ENCODE measurements at regions not wholly inside any gene's neighbourhood (a gene's known extent, or its start where the extent isn't known, plus 50 kb on each side); places are given as distances from the start of the nearest gene placed in this dataset.
A peak's percentile ranks its signal among the peaks of the same experiment; 100 is the strongest.
"Not testable (repeated sequence)": the region's sequence is repeated elsewhere in the genome, so short reads cannot be mapped to it uniquely, and the experiment has no call there.

DNA sequence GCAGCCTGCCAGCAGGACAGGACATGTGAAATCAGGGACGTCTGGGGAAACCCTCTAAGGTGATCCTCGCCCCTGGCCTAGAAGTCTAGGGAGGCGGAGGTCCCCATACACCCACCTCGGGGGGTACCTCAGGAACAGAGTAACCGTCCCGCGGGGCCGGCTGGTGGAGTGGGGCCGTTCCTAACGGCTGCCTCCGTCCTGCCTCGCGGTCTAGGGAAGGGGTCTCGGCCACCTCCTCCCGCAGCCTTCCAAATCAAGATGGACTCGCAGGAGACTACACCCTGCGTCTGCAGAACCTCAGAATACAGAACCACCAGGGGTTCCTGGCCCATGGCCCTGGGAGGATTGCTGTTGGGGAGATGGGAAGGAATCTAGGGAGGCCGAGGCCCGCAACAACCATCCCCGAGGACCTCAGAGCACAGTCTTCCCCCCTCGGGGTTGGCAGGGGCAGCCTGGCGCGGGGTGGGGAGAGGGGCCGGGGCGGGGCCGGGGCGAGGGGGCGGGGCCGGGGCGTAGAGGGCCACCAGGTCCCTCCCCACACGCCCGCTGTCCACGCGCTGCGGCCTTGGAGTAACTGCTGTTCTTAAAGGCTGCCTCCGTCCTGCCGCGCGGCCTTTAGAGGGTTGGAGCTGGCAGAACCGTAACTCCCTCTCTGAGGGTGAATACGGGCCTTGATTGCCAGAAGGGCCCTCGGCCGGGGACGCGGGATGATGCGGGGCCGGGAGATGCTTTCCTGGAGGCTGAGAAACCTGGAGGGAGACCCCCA, 89.0 kb upstream of the MLN start:
- no peak for DNase-seq

DNA sequence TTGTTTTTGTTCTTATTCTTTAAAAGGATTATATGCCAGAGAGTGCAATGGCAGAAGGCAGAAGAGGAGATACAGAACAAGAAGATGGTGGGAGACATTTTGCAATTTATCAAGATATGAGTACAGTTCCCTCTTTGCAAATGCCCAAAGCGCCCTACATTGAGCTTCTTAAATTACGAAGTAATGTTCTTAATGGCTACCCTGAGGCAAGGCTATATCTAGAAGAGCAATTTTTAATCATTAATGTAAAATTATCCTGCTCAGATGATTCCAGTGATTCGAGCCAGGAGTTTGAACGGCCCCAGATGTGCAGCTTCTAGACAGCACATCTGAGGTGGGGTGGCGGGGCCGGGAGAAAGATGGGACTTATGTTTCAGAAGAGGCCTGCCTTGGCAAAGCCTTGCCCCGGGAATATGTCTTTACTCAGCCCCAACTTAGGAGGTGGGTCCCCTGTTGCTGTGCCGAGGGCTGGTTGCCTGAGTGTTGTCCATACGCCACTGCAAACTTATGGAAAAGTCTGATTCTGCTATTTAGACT, 84.9 kb upstream of the MLN start:
- no peak for DNase-seq

DNA sequence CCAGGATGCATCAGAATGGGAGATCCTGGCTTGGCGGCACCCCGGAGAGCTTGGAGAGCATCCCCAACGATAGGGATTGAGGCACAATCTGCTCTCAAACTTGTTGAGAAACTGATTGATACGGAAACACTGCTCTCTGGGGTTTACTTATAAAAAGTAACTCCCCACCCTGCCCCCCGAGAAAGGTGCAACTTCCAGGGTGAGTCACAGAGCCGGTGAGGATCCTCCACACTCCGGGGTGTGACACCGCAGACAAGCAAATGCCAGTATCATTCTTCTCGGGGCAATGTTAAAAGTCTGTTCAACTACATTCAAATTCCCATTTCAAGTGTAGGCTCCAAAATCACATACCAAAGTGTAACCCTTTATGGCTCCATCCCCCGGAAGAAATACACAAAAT, 84.4 kb upstream of the MLN start:
- no peak for DNase-seq

DNA sequence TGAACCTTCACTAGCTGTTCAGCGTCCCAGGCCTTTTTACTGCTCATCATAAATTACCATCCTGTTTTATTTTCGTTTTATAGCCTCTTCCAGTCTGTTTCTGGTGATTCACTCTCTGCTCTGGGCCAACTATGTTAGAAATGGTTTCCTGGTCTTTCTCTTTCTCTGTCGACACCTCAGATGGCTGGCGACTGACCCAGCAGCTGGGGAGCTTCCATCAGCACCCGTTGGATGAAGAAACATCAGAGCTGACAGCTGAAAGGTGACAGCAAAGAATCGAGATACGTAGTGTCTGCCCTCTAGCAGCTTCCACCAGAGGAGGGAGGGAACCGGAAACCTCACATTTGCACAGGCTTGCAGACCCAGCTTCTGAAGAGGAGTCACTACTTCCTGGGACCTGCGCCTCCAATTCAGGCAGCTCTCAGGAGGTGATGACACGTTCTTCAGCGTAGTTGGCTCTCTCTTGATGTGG, 82.9 kb upstream of the MLN start:
- DNase-seq: no peak

DNA sequence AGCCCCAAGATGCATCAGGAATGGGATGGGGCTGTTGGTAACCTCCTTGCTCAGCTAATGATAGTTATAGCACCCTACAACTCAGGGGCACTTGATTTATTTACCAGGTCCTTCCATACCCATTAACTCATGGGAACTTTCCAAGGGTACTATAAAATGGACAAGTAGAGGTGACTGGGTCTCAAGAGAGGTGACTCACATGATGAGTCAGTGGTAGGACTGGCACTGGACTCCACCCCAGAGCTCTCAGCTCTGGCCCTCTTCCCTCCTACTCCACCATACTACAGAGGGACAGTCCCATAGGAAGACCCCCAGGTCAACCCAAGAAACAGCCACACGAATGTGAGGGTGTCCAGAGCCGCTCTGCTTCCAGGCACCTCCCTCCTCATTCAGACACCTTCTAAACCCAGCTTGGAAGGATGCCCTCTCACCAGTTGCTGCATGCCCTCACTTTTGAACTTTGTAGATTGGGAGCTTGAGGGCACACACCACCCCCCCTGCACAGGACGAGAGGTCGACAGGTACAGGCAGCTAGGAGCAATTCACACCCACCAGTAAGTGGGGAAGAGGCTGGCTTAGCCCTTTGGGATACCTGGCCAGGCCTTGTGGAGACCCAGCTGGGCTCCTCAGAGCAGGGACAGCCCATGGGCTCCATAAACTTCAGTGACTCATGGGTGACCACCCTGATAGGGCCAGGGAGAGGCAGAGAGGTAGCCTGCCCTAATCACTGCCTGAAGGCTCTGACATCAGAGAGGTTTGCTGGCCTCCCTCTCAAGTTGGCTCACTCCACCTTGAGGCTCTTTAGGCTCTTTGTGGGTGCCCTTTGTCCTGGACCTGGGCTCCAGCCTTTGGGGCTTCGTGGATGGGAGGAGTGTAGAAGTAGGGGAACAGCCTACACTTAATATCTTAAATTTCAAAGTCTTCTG, 81.6 kb upstream of the MLN start:
- no peak for DNase-seq

DNA sequence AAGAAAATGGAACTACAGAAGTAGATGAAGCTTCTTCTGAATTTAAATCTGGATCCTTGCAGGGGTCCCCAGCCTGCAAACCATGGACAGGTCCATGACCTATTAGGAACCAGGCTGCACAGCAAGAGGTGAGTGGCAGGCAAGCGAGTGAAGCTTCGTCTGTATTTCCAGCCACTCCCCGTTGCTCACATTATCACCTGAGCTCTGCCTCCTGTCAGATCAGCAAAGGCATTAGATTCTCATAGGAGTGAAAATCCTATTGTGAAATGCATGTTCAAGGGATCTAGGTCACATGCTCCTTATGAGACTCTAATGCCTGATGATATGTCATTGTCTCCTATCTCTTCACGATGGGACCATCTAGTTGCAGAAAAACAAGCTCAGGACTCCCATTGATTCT, 79.8 kb upstream of the MLN start:
- not testable (repeated sequence) for DNase-seq

DNA sequence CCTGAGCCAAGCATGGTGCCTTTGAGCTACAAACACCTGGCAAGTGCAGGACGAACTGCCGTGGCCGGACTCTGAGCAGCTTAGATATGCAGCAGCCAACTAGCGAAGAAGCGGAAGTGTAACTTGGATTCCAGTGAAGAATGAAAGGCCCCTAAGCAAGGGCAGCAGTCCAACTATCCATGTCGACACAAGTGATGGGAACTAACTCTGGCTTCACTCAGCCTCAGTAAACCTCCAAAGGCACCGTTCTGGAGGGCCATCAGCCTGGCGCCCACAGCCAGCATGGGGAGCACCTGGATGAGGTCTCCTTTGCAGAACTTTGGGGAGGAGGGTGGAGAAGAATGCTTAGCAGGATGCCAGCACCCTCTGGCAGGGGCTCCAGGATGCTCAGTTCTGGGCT, 78.4 kb upstream of the MLN start:
- DNase-seq: no peak

DNA sequence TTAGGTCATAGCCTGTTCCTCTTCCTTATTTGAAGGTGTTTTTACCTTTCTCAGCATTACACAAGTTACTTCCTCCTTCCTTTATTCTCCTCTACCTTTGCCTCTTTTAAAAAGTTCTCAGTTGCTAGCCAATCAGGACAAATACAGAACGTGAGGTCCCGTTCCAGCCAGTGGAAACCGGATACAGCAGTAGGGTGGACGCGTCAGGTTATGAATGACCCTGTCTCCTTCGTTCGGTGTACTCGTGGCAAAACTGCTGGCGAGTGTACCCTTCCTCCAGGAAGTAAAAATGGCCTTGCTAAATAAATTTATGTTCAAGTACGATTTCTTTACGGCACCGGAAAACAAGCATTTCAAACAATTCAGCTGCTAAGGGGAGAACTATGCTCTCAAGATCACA, 77.0 kb upstream of the MLN start:
- no peak for DNase-seq

DNA sequence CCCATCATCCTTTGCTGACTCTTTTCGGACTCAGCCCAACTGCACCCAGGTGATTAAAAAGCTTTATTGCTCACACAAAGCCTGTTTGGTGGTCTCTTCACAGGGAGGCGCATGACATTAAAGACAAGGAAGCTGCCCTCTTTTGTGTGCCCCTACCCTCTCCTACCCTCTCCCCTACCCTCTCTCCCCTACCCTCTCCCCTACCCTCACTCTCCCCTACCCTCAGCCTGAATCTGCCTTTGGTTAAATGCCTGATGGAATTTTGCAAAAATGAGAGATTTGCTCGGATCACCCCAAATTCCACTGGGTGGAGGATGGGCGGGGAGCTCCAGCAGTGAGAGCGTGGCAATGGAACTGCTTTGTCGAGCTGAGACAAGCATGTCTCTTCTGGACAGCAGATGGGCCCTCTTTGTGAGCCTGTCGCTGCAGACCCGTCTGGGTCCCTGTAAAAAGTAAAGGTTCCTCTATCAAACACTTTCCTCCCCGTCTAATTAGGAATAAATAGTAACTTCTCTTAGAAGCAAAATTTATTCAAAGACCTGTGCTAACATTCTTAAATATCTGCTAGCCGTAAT, 76.4 kb upstream of the MLN start:
- DNase-seq: no peak

DNA sequence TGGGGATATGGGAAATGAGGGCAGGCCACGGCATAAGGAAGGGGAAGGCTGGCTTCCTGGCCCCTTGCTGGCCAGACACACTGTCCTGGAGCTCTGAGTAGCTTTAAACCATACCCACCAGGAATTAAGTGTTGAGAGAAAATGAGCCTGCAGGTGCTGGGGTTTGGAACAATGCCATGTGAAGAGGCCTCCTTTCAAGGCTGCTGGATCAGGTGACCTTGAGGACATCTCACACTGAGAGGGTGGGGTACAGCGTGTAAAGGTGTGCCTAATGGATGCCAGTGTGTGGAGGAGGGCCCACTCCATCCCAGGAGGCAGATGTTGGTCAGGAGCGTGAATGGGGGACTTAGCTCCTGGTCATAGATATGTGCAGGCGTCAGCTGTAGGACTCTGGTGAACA, 74.8 kb upstream of the MLN start:
- no peak for DNase-seq

DNA sequence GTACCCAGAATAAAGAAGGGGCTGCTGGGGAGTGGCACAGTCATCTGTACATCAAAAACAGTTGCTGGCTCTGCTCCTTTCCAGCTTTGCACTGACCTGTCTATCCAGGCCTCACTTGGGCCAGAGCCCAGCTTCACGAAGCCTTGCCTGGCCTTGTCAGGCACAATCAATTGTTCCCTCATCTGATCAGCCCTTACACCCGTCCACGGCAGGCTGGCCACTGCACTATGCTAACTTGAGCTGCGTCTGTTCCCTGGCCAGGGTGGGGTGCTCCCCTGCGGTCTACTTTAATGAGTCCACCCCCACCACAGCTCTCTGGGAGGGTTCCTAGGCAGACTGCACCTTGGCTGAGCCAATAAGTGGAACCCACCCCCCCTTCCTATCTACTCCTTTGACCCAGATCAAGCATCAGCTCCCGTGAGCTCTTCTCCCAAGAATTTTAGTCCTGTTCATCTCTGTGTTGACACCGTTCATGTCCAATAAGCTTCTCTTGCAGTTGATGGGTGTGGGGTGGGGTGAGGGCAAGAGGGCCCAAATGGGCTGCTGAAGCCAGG, 74.3 kb upstream of the MLN start:
- DNase-seq: peak; percentile 67

DNA sequence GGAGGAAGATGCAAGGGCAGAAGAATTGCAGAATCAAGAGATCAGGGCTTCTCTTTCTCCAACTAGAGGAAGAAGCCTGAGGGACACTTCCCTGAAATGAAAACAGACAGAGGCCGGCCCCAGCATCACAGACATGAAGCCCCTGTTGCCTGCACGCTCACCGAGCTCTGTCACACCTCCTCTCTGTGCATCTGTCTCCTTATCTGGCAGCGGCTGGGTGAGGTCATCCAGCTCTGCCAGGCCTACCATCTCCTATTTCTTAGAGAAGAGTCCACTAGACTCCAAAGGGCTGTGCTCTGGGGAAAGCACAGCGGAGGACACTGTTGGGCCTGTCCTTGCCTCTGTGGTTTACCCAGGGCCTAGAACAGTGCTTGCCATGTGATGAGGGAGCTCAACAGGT, 71.9 kb upstream of the MLN start:
- no peak for DNase-seq

DNA sequence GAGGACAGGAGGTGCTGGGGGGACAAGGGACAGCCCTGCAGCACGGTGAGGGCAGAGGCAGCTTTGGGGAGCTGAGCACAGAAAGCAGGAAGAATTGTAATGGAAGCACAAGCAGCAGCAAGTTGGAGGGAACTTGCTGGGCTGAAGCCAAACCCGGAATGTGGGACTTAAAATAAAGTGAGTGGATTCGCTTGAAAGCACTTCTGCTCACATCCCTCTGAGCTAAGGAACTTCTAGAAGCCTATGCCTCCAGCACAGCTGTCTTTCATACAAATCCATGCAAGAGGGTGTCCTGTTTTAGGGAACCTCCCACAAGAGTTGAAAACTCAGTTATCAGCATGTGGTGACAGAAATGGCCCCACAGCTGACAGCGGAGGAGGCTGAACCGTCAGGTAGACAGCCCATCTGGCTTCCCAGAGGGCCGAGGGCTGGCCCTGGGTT, 71.4 kb upstream of the MLN start:
- DNase-seq: no peak

DNA sequence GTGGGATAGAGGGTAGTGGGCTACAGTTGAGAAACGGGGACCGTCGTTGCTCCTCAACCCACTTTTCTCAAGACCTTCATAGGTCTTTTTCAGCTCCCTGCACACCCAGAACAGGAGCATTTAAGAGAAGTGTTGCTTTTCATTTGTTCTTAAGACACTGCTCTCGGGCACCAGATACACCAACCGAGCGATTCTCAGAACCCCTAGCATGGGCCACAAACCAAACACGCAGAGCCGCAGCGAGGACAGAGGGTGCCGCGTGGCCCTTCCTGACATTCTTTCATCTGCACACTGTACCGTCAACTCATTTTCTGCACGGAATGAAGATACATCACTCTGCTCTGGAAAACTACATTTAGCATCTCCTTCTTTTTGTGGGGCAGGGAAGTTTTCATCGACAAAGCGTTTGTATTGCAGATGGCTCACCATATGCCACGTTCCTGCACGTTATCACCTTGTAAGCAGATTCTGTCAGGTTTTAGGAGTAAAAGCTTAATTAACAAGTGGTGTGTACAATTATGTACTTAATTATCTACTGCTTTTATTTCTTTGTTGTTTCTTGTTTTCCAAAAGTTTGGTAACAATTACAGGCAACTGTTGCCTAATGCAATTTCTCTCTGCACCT, 70.4 kb upstream of the MLN start:
- no peak for DNase-seq

DNA sequence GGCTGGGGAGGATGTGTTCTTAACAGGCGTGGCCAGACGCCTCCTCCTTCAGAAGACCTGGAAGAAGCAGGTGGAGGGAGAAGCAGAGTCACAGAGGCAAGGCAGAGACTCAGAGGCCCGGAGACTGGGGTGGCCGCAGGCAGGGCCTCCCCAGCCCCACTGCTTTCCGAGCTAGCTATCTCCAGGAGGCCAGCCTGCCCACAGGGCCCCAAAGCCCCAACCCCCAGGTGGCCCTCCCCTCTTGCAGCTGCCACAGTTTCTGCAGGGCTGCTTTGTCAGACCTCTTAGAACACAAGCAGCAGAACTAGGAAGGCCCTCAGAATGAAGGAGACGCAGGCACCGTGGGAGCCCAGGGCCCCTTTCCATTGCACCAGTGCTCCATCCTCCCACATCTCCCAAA, 69.0 kb upstream of the MLN start:
- no peak for DNase-seq

DNA sequence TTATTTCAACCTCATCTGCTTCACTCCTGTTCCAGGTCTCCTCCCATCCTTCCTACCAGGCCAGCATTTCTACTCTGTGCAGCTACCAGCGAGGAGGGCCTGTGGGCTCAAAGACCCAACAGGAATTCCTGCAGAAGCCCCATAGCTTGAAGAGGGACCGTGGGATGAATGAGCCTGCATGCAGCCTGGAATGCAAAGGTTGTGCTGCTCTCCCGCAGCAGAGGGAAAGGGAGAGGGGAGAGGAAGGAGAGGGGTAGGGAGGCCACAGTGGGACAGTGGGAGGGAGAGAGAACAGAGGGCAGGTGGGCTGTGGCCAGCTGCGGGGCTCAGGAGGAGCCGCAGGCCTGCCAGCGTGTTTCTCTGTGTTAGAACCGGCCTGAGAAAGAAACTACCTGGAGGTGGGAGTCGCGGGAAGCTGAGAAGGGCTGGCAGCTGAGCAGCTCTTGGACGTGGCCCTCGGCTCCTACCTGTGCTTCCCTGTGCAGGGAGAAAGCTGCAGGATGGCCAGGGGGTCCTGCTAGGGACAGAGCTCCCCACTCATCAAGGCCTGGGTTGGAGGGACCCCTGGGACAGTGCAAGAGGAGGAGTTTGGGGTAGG, 66.1 kb upstream of the MLN start:
- no peak for DNase-seq

DNA sequence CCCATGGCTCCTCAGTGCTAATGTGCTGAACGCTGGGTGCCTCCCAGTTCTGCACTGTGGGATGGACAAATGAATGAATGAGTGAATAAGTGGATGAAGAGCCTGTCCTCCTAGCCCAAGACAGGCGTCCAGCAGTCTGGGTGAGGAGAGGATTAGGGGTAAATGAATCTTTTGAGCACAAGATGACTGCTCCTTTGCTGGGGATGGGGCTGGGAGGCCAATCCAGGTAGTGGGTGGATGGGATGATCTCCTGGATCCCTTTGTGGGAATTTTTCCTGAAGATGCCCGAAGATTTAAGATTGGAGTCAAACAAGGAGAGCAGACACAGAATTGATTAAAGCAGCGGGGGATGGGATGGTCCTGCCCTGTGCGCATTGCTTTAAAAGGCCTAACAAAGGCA, 65.3 kb upstream of the MLN start:
- no peak for DNase-seq

DNA sequence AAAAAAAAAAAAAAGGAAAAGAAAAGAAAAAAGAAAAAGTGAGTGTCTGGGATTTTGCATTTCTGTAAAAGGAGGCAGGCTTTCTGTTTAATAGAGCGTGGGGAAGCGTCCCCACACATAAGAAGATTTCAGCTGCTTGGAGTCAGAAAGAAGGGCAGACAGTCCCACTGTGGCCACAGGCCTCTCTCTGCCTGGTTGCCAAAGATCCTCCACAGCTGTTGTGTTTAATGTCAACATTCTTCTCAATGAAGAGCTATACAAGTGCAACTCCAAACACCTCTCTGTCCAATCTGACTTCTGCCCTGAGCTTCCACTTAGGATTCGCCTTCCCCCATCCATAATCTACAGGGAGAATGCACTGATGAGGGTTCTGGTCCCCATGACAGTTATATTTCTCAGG, 64.3 kb upstream of the MLN start:
- no peak for DNase-seq

DNA sequence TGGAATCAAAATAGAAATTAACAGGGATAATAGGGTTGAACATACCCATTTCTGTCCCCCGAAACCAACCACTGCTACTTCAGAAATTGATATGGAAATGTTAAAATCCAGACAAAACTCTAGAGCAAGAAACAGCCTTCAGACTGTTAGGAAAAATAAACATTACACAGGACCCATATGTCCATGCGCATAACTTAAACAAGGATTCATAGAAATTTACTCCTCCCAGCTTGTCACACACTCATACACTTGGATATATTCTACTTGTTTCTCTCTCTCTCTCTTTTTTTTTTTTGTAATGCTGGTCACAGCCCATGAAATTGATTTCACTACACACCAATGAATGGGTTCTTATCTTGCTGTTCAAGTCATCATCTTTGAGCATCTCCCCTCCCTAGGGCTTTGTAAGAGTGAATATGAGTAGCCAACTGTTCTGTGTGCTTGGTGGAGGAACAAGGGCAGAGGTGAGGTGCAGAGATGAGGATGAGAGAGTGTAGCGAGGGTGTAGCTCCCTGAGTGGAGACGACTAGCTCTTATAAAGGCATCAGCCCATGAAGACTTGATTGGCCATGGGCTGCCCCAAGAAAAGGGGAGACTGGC, 61.8 kb upstream of the MLN start:
- DNase-seq: peak; percentile 45

DNA sequence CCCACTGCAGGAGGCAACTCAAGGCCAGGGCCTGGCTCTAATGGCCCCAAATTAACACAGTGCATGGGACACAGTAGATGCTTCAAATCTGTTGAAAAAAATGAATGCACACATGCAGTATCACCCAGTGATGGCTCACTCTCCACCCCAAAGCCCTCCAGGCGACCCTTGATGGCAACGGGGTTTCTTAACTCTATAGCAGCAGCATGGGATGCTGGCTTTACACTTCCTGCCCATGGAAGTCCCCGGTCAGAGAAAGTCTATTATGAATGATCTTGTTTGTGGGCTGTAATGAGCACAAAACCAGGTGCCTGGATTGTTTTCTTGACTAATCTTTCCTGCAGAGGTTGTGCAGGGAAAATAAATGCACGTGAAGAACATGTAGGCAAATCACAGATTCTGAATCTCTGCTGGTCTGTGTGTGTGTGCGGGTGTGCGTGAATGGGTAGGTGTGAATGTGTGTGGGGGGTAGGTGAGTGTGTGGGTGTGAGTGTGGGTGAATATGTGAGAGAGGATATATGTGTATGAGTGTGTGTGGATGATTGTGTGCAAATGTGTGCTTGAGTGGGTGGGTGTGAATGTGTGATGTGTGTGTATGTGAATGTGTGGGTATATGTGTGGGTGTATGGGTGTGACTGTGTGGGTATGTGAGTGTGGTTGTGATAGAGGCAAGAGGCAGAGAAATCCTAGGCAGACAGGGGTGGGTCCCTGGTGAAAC, 60.1 kb upstream of the MLN start:
- no peak for DNase-seq

DNA sequence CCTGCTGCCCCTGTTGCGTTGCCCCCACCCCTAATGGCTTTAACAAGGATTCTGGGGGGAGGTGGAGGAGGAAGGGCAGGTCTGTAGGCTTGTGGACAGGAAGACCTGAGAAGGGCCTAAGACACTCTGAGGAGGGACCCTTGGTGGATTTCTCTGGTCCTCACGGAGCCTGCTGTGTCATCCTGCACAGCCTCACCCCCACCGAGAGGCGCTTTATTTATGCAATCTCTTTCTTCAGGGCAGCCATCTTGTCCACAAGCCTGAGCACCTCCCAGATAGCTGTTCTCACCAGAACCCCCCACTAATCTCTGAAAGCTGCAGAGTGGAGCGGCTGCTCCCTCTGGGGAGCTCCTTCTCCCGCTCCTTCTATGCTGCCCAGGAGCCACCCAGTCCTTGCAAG, 59.3 kb upstream of the MLN start:
- DNase-seq: no peak
